Loucy (cell line): ENCODE measurements at regions not wholly inside any gene's neighbourhood (a gene's known extent, or its start where the extent isn't known, plus 50 kb on each side); places are given as distances from the start of the nearest gene placed in this dataset.

ENCODE experiments used
- H2AFZ ChIP-seq: fragments of 200-600 bp; sonication (generic); 2 replicates; pipeline ENCODE4 v1.6.0; 2016; ENCODE audit warnings: antibody characterized with exemption, mild to moderate bottlenecking, low read length, moderate library complexity
- H3F3A ChIP-seq: fragments of 200-600 bp; 2 replicates; pipeline ENCODE4 v1.6.0; 2016; ENCODE audit warnings: antibody characterized with exemption, low read depth, mild to moderate bottlenecking
- H3K27me3 ChIP-seq: fragments of 200-600 bp; sonication (generic); 2 replicates; pipeline ENCODE4 v1.6.1; 2014; ENCODE audit warnings: low read length, mild to moderate bottlenecking; ENCODE audit not compliant: insufficient read depth, poor library complexity, severe bottlenecking
- H3K36me3 ChIP-seq: fragments of 200-600 bp; sonication (generic); 2 replicates; pipeline ENCODE4 v1.6.1; 2016; ENCODE audit warnings: low read length; ENCODE audit not compliant: insufficient read depth
- H3K4me1 ChIP-seq: fragments of 200-600 bp; sonication (generic); 2 replicates; pipeline ENCODE4 v1.5.1; 2014; ENCODE audit warnings: low read length, mild to moderate bottlenecking; ENCODE audit not compliant: insufficient read depth, poor library complexity, severe bottlenecking
- H3K4me2 ChIP-seq: fragments of 200-600 bp; sonication (generic); 2 replicates; pipeline ENCODE4 v1.6.0; 2014; ENCODE audit warnings: antibody characterized with exemption, low read length, low read depth, mild to moderate bottlenecking; ENCODE audit not compliant: poor library complexity, severe bottlenecking
- H3K4me3 ChIP-seq: fragments of 200-600 bp; sonication (generic); 2 replicates; pipeline ENCODE4 v1.5.1; 2014; ENCODE audit warnings: low read length, mild to moderate bottlenecking, mixed read lengths; ENCODE audit not compliant: poor library complexity, severe bottlenecking
- H3K79me2 ChIP-seq: fragments of 200-600 bp; sonication (generic); 2 replicates; pipeline ENCODE4 v1.6.1; 2014; ENCODE audit warnings: low read length; ENCODE audit not compliant: insufficient read depth
- H3K9ac ChIP-seq: fragments of 200-600 bp; sonication (generic); 2 replicates; pipeline ENCODE4 v1.6.0; 2014; ENCODE audit warnings: mild to moderate bottlenecking, low read depth, low read length, moderate library complexity; ENCODE audit not compliant: poor library complexity, severe bottlenecking
- H3K9me2 ChIP-seq: fragments of 200-600 bp; sonication (generic); replicated peaks from 2 replicates; pipeline ENCODE4 v1.6.1; 2016; ENCODE audit warnings: low read depth, low read length, mixed read lengths
- H3K9me3 ChIP-seq: fragments of 200-600 bp; sonication (generic); 2 replicates; pipeline ENCODE4 v1.6.1; 2014; ENCODE audit warnings: mild to moderate bottlenecking, antibody characterized with exemption, low read length, low read depth; ENCODE audit not compliant: insufficient read depth
- H4K20me1 ChIP-seq: fragments of 200-600 bp; sonication (generic); 2 replicates; pipeline ENCODE4 v1.6.0; 2014; ENCODE audit warnings: antibody characterized with exemption, low read length, mild to moderate bottlenecking; ENCODE audit not compliant: insufficient read depth, poor library complexity, severe bottlenecking
- EZH2phosphoT487 ChIP-seq: fragments of 200-600 bp; IDR thresholded peaks from 2 replicates; pipeline ENCODE4 v1.6.1; 2018; ENCODE audit warnings: antibody characterized with exemption, mild to moderate bottlenecking, moderate library complexity, borderline replicate concordance
- TF ChIP-seq, protein P1 (sequence below): fragments of 200-600 bp; sonication (generic); conservative IDR thresholded peaks from 2 replicates; pipeline ENCODE4 v1.5.1; 2014; ENCODE audit warnings: mild to moderate bottlenecking, antibody characterized with exemption, low read length

DNA sequence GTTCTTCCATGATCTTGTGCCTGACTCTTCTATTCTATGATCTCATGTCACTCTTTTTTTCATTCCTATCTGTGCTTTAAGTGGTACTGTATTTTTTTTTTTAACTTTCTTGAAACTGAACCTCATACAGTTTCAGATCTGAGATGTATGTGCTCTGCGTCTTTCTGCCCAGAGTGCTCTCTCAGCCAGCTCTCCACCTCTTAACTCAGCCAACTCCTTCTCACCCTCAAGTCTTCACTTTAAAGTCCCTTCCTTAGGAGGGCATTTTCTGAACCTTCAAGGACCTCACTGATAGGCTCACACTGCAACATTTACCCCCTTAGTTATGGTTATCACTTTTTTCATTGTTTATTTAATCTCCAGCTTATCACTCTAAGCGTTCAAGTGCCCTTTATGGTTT, 158.7 kb downstream of the IRS2 start:
- TF ChIP-seq, protein P1, sequence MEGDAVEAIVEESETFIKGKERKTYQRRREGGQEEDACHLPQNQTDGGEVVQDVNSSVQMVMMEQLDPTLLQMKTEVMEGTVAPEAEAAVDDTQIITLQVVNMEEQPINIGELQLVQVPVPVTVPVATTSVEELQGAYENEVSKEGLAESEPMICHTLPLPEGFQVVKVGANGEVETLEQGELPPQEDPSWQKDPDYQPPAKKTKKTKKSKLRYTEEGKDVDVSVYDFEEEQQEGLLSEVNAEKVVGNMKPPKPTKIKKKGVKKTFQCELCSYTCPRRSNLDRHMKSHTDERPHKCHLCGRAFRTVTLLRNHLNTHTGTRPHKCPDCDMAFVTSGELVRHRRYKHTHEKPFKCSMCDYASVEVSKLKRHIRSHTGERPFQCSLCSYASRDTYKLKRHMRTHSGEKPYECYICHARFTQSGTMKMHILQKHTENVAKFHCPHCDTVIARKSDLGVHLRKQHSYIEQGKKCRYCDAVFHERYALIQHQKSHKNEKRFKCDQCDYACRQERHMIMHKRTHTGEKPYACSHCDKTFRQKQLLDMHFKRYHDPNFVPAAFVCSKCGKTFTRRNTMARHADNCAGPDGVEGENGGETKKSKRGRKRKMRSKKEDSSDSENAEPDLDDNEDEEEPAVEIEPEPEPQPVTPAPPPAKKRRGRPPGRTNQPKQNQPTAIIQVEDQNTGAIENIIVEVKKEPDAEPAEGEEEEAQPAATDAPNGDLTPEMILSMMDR, result no peak
- no peak for TF ChIP-seq EZH2phosphoT487
- H3K4me2 ChIP-seq, result no peak overlapping the region
- H3K4me1 ChIP-seq, result no peaks in the 10 kb centered on the region
- H3K9ac ChIP-seq, result no peak overlapping the region
- no peaks in the 10 kb centered on the region for H3K27me3 ChIP-seq
- no peaks in the 10 kb centered on the region for H4K20me1 ChIP-seq
- H3K4me3 ChIP-seq, result no peak overlapping the region
- no peaks in the 10 kb centered on the region for H3K9me2 ChIP-seq
- no peak overlapping the region for H2AFZ ChIP-seq
- no peaks in the 10 kb centered on the region for H3K9me3 ChIP-seq
- no peaks in the 10 kb centered on the region for H3F3A ChIP-seq
- no peaks in the 10 kb centered on the region for H3K79me2 ChIP-seq
- H3K36me3 ChIP-seq, result no peaks in the 10 kb centered on the region

DNA sequence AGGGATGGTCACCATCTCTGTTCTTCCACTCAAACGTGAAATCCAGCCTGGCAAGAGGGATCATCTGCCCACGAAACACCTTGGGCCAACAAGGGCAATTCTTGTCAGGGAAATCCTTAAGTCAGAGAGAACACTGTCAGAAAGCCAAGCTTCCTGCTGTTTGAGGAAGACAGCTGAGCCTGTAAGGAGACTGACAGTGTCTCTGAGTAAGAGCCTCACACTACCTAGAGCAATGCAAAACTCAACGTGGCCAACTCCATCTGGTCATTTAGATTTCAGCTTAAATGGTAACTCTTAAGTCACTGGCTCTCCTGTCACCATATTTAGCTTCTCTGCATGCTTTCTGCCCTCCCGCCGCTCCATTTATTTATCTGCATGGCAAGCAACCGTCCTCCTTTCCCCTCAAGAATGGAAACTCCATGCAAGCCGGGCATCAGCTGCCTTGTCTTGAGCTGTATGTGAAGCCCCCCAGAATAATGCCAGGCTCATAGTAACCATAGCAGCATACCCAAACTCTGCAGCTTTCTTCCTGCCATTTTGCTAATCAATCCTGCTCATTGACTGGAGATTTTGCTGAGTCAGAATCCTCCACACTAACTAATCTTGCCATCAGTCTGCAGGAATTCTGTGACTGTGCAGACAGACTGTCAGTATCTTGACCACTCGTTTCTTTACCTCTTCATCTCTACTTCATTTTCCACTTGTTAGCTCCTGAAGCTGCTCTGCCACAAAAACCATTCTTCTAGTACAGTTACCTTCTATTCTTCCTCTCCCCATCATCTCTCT, 159.8 kb downstream of the IRS2 start:
- H3K4me3 ChIP-seq, result no peak overlapping the region
- no peaks in the 10 kb centered on the region for H3K9me2 ChIP-seq
- no peak overlapping the region for H2AFZ ChIP-seq
- H3K36me3 ChIP-seq, result no peaks in the 10 kb centered on the region
- H3K4me2 ChIP-seq, result no peak overlapping the region
- H3K27me3 ChIP-seq, result no peaks in the 10 kb centered on the region
- TF ChIP-seq EZH2phosphoT487, result no peak
- TF ChIP-seq, protein P1, result no peak
- no peak overlapping the region for H3K9ac ChIP-seq
- no peaks in the 10 kb centered on the region for H3K9me3 ChIP-seq
- H4K20me1 ChIP-seq, result no peaks in the 10 kb centered on the region
- no peaks in the 10 kb centered on the region for H3K4me1 ChIP-seq
- no peaks in the 10 kb centered on the region for H3F3A ChIP-seq
- H3K79me2 ChIP-seq, result no peaks in the 10 kb centered on the region

DNA sequence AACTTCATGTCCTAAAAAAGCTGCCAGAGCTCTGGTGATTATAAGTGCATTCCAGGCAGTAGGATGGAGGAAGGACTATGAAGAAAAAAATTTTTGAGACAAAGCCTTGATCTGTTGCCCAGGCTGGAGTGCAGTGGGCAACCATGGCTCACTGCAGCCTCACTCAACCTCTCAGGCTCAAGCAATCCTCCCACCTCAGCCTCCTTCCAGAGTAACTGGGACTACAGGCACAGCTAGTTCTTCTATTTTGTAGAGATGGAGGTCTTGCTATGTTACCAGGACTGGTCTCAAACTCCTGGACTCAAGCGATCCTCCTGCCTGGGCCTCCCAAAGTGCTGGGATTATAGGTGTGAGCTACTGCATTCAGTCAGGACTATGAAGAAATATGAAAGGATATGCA, 161.2 kb downstream of the IRS2 start:
- Histone ChIP-seq H3K4me3 (no peak overlapping the region), H3K9me2 (no peaks in the 10 kb centered on the region), H3K4me1 (no peaks in the 10 kb centered on the region), H3K9ac (no peak overlapping the region), H3K36me3 (no peaks in the 10 kb centered on the region), H4K20me1 (no peaks in the 10 kb centered on the region), H3F3A (no peaks in the 10 kb centered on the region), H3K9me3 (no peaks in the 10 kb centered on the region), H3K27me3 (no peaks in the 10 kb centered on the region), H2AFZ (no peak overlapping the region), H3K4me2 (no peak overlapping the region), H3K79me2 (no peaks in the 10 kb centered on the region)
- TF ChIP-seq EZH2phosphoT487, result no peak
- TF ChIP-seq, protein P1, result no peak
